WTC11 (cell line): ENCODE measurements at regions not wholly inside any gene's neighbourhood (a gene's known extent, or its start where the extent isn't known, plus 50 kb on each side); places are given as distances from the start of the nearest gene placed in this dataset.

Experiments
- ATAC-seq: fragments of 200-7000 bp; cut with Tn5 transposase; 2 replicates; pipeline ENCODE4 v1.10.0; 2021; ENCODE audit warnings: mild to moderate bottlenecking, moderate library complexity
- CTCF ChIA-PET: fragments of 300-600 bp; sonication (Branson Sonifier 250); formaldehyde crosslinking; loops from one replicate; lab custom pipeline; 2021; ENCODE audit warnings: antibody characterized with exemption; lab: Charles Lee
- POLR2A ChIA-PET: fragments of 350-600 bp; sonication (Branson Sonifier 250); formaldehyde crosslinking; loops from one replicate; lab custom pipeline; 2021; ENCODE audit warnings: antibody characterized with exemption; lab: Charles Lee
- DNase-seq: peaks from one replicate; pipeline ENCODE4 v3.0.0; 2021; ENCODE audit warnings: low spot score
- H3K27ac Mint-ChIP-seq: 2 replicates; pipeline ENCODE4 v1.8.0; 2021; ENCODE audit warnings: mixed read lengths
- H3K27me3 Mint-ChIP-seq: 2 replicates; pipeline ENCODE4 v1.8.0; 2021; ENCODE audit warnings: low read depth, mild to moderate bottlenecking, moderate library complexity, mixed read lengths
- H3K36me3 Mint-ChIP-seq: 2 replicates; pipeline ENCODE4 v1.8.0; 2021; ENCODE audit warnings: mixed read lengths
- H3K4me1 Mint-ChIP-seq: 2 replicates; pipeline ENCODE4 v1.8.0; 2022; ENCODE audit warnings: mixed read lengths
- H3K4me3 Mint-ChIP-seq: 2 replicates; pipeline ENCODE4 v1.8.0; 2021; ENCODE audit warnings: mild to moderate bottlenecking, moderate library complexity, mixed read lengths
- H3K9me3 Mint-ChIP-seq: 2 replicates; pipeline ENCODE4 v1.8.0; 2021; ENCODE audit warnings: mixed read lengths
- CDX4 ChIP-seq: fragments of 250-450 bp; sonication (Bioruptor Pico); IDR thresholded peaks from 2 replicates; pipeline ENCODE4 v1.9.0; 2021; ENCODE audit warnings: moderate library complexity, mild to moderate bottlenecking, inconsistent platforms, borderline replicate concordance
- CREB1 ChIP-seq: sonication (generic); formaldehyde crosslinking; IDR thresholded peaks from 2 replicates; pipeline ENCODE4 v1.8.0; 2023; ENCODE audit warnings: mild to moderate bottlenecking, missing genetic modification reagents
- GABPB1 ChIP-seq: sonication (generic); formaldehyde crosslinking; IDR thresholded peaks from 2 replicates; pipeline ENCODE4 v1.8.1; 2023; ENCODE audit warnings: mild to moderate bottlenecking, missing genetic modification reagents
- GTF2I ChIP-seq: fragments of 250-450 bp; sonication (Bioruptor Pico); conservative IDR thresholded peaks from 2 replicates; pipeline ENCODE4 v1.4.0; 2021; ENCODE audit warnings: mild to moderate bottlenecking
- HMGA2 ChIP-seq: fragments of 250-450 bp; sonication (Bioruptor Pico); IDR thresholded peaks from 2 replicates; pipeline ENCODE4 v1.4.0; 2021; ENCODE audit warnings: mild to moderate bottlenecking, moderate library complexity
- MXD4 ChIP-seq: fragments of 250-450 bp; sonication (Bioruptor Pico); IDR thresholded peaks from 2 replicates; pipeline ENCODE4 v1.8.0; 2021; ENCODE audit warnings: mild to moderate bottlenecking, moderate library complexity, borderline replicate concordance
- MYBL2 ChIP-seq: sonication (generic); formaldehyde crosslinking; IDR thresholded peaks from 2 replicates; pipeline ENCODE4 v1.8.1; 2023; ENCODE audit warnings: mild to moderate bottlenecking, moderate library complexity, missing genetic modification reagents
- NFE2L1 ChIP-seq: sonication (generic); formaldehyde crosslinking; IDR thresholded peaks from 2 replicates; pipeline ENCODE4 v1.8.1; 2023; ENCODE audit warnings: missing genetic modification reagents
- NFYB ChIP-seq: sonication (generic); formaldehyde crosslinking; conservative IDR thresholded peaks from 2 replicates; pipeline ENCODE4 v1.8.0; 2022; ENCODE audit warnings: low read depth, missing genetic modification reagents
- NR2C2 ChIP-seq: sonication (generic); formaldehyde crosslinking; IDR thresholded peaks from 2 replicates; pipeline ENCODE4 v1.8.0; 2022; ENCODE audit warnings: mild to moderate bottlenecking, missing genetic modification reagents
- NR3C1 ChIP-seq: sonication (generic); formaldehyde crosslinking; conservative IDR thresholded peaks from 2 replicates; pipeline ENCODE4 v1.8.1; 2023; ENCODE audit warnings: low read depth, mild to moderate bottlenecking, missing genetic modification reagents
- SMAD4 ChIP-seq: sonication (generic); formaldehyde crosslinking; IDR thresholded peaks from 2 replicates; pipeline ENCODE4 v1.8.0; 2022; ENCODE audit warnings: mild to moderate bottlenecking, missing genetic modification reagents
- SOX15 ChIP-seq: fragments of 250-450 bp; sonication (Bioruptor Pico); IDR thresholded peaks from 2 replicates; pipeline ENCODE4 v1.9.0; 2021; ENCODE audit warnings: mild to moderate bottlenecking
- TCF7 ChIP-seq: sonication (generic); formaldehyde crosslinking; IDR thresholded peaks from 2 replicates; pipeline ENCODE4 v1.8.0; 2022; ENCODE audit warnings: mild to moderate bottlenecking, low read depth, missing genetic modification reagents, moderate library complexity
- TP53 ChIP-seq: sonication (generic); formaldehyde crosslinking; IDR thresholded peaks from 2 replicates; pipeline ENCODE4 v1.8.1; 2023; ENCODE audit warnings: mild to moderate bottlenecking, missing genetic modification reagents
- USF2 ChIP-seq: sonication (generic); formaldehyde crosslinking; IDR thresholded peaks from 2 replicates; pipeline ENCODE4 v1.8.1; 2023; ENCODE audit warnings: mild to moderate bottlenecking, missing genetic modification reagents, moderate library complexity
- ZNF317 ChIP-seq: sonication (generic); formaldehyde crosslinking; IDR thresholded peaks from 2 replicates; pipeline ENCODE4 v1.8.1; 2023; ENCODE audit warnings: low read depth, mild to moderate bottlenecking, moderate library complexity, missing genetic modification reagents, borderline replicate concordance
- ZNF671 ChIP-seq: fragments of 250-450 bp; sonication (Bioruptor Pico); IDR thresholded peaks from 2 replicates; pipeline ENCODE4 v1.8.0; 2021; ENCODE audit warnings: mild to moderate bottlenecking
- TF ChIP-seq, protein P1 (sequence below): fragments of 250-450 bp; sonication (Bioruptor Pico); IDR thresholded peaks from 2 replicates; pipeline ENCODE4 v1.9.0; 2021; ENCODE audit warnings: mild to moderate bottlenecking
- TF ChIP-seq, protein P2 (sequence below): fragments of 250-450 bp; sonication (Bioruptor Pico); IDR thresholded peaks from 2 replicates; pipeline ENCODE4 v2.1.2; 2022; ENCODE audit warnings: mild to moderate bottlenecking, moderate library complexity
- TF ChIP-seq, protein P3 (sequence below): sonication (generic); formaldehyde crosslinking; IDR thresholded peaks from 2 replicates; pipeline ENCODE4 v1.8.0; 2023; ENCODE audit warnings: missing genetic modification reagents, mild to moderate bottlenecking, borderline replicate concordance

DNA sequence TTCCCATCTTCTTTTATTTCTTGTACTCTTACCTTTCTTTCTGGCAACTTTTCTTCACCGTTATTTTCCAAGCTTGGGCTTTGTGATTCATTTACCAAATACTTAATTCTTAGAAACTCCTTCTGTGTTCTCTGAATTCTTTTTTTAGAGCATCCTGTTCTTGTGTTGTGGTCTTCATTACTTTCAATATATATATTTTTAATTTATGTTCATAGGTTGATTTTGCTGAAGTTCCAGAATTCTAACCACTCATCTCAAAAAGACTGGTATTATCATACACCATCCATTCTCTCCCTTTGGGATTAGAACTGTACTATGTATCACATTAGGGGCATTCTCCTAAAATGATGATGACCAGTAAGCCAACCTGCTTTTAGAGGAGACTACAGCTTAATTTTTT is 362.3 kb upstream of the CBLB start:
- TF ChIP-seq, protein P1, sequence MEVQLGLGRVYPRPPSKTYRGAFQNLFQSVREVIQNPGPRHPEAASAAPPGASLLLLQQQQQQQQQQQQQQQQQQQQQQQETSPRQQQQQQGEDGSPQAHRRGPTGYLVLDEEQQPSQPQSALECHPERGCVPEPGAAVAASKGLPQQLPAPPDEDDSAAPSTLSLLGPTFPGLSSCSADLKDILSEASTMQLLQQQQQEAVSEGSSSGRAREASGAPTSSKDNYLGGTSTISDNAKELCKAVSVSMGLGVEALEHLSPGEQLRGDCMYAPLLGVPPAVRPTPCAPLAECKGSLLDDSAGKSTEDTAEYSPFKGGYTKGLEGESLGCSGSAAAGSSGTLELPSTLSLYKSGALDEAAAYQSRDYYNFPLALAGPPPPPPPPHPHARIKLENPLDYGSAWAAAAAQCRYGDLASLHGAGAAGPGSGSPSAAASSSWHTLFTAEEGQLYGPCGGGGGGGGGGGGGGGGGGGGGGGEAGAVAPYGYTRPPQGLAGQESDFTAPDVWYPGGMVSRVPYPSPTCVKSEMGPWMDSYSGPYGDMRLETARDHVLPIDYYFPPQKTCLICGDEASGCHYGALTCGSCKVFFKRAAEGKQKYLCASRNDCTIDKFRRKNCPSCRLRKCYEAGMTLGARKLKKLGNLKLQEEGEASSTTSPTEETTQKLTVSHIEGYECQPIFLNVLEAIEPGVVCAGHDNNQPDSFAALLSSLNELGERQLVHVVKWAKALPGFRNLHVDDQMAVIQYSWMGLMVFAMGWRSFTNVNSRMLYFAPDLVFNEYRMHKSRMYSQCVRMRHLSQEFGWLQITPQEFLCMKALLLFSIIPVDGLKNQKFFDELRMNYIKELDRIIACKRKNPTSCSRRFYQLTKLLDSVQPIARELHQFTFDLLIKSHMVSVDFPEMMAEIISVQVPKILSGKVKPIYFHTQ: no peak
- CTCF ChIA-PET: no interaction called here
- POLR2A ChIA-PET: no interaction called here
- H3K27me3 Mint-ChIP-seq: no peaks in the 10 kb centered on the region
- DNase-seq (no peak), ATAC-seq (no peak)
- H3K9me3 Mint-ChIP-seq: peaks cover 14% of the 10 kb centered on the region
- H3K36me3 Mint-ChIP-seq: no peaks in the 10 kb centered on the region
- H3K27ac Mint-ChIP-seq: no peak overlapping the region
- H3K4me1 Mint-ChIP-seq: no peaks in the 10 kb centered on the region
- H3K4me3 Mint-ChIP-seq: no peak overlapping the region

DNA sequence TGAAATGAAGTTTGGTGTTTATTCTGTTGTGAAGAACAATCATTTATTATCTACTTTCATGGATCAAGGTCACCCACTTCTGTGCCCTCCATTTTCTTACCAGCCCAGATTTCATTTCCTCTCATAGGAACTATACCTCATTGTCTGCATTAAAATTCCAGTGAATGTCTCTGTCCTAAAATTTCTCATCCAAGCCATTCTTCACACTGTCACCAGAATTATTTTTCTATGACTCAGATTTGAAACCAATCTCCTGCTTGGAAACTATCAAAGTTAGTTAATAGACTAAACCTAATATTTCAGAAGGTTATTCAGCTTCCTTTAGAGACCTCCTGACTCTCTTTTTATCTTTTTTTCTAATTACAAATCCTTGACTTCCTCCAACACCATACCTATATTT is 364.1 kb upstream of the CBLB start:
- no peak for ATAC-seq
- H3K4me1 Mint-ChIP-seq: no peaks in the 10 kb centered on the region
- TF ChIP-seq CREB1 (CRISPR knock-in tag) (no peak), MXD4 (no peak), ZNF317 (no peak), NFE2L1 (no peak), SMAD4 (CRISPR knock-in tag) (no peak), NR2C2 (CRISPR knock-in tag) (no peak), HMGA2 (CRISPR knock-in tag) (no peak), MYBL2 (CRISPR knock-in tag) (no peak), CDX4 (CRISPR knock-in tag) (no peak), TP53 (CRISPR knock-in tag) (no peak), GTF2I (CRISPR knock-in tag) (no peak), SOX15 (CRISPR knock-in tag) (no peak), NFYB (CRISPR knock-in tag) (no peak), TCF7 (CRISPR knock-in tag) (no peak), NR3C1 (CRISPR knock-in tag) (no peak), USF2 (CRISPR knock-in tag) (no peak), GABPB1 (CRISPR knock-in tag) (no peak), ZNF671 (CRISPR knock-in tag) (no peak)
- TF ChIP-seq, protein P2, sequence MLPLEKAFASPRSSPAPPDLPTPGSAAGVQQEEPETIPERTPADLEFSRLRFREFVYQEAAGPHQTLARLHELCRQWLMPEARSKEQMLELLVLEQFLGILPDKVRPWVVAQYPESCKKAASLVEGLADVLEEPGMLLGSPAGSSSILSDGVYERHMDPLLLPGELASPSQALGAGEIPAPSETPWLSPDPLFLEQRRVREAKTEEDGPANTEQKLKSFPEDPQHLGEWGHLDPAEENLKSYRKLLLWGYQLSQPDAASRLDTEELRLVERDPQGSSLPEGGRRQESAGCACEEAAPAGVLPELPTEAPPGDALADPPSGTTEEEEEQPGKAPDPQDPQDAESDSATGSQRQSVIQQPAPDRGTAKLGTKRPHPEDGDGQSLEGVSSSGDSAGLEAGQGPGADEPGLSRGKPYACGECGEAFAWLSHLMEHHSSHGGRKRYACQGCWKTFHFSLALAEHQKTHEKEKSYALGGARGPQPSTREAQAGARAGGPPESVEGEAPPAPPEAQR (CRISPR knock-in tag): no peak
- TF ChIP-seq, protein P3, sequence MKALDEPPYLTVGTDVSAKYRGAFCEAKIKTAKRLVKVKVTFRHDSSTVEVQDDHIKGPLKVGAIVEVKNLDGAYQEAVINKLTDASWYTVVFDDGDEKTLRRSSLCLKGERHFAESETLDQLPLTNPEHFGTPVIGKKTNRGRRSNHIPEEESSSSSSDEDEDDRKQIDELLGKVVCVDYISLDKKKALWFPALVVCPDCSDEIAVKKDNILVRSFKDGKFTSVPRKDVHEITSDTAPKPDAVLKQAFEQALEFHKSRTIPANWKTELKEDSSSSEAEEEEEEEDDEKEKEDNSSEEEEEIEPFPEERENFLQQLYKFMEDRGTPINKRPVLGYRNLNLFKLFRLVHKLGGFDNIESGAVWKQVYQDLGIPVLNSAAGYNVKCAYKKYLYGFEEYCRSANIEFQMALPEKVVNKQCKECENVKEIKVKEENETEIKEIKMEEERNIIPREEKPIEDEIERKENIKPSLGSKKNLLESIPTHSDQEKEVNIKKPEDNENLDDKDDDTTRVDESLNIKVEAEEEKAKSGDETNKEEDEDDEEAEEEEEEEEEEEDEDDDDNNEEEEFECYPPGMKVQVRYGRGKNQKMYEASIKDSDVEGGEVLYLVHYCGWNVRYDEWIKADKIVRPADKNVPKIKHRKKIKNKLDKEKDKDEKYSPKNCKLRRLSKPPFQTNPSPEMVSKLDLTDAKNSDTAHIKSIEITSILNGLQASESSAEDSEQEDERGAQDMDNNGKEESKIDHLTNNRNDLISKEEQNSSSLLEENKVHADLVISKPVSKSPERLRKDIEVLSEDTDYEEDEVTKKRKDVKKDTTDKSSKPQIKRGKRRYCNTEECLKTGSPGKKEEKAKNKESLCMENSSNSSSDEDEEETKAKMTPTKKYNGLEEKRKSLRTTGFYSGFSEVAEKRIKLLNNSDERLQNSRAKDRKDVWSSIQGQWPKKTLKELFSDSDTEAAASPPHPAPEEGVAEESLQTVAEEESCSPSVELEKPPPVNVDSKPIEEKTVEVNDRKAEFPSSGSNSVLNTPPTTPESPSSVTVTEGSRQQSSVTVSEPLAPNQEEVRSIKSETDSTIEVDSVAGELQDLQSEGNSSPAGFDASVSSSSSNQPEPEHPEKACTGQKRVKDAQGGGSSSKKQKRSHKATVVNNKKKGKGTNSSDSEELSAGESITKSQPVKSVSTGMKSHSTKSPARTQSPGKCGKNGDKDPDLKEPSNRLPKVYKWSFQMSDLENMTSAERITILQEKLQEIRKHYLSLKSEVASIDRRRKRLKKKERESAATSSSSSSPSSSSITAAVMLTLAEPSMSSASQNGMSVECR (CRISPR knock-in tag): no peak
- POLR2A ChIA-PET: no interaction called here
- CTCF ChIA-PET: no interaction called here
- peaks cover 8% of the 10 kb centered on the region for H3K9me3 Mint-ChIP-seq
- no peak overlapping the region for H3K27ac Mint-ChIP-seq
- no peak for DNase-seq
- no peaks in the 10 kb centered on the region for H3K27me3 Mint-ChIP-seq
- H3K36me3 Mint-ChIP-seq: peaks cover 5% of the 10 kb centered on the region
- no peak overlapping the region for H3K4me3 Mint-ChIP-seq
